ENCODE measurements at regions not wholly inside any gene's neighbourhood (a gene's known extent, or its start where the extent isn't known, plus 50 kb on each side); places are given as distances from the start of the nearest gene placed in this dataset.

DNA sequence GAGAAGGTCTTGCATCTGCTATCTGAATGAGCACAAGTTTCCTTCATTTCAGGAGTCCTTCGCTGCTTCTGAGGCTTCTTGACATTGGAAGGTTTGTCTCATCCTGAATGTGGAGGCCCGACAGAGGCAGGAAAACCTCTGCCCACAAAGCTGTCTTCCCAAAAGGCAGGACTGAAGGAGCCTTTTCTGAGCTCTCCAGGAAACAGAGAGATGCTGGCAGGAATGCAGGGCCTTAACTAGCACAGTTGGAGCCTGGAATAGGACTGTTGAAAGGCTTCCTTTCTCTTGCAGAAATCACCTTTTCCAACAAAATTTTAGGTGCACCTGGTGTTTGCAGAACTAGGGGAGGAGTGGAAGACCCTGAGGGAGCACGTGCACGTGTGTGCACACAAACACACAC lies 637.4 kb upstream of the MKI67 start:
- Histone ChIP-seq H3K9me3 (ENCODE audit: low read length) (no peaks in the 10 kb centered on the region), H4K20me1 (ENCODE audit: insufficient read depth) (no peaks in the 10 kb centered on the region), H3K27ac (ENCODE audit: low read length) (no peak overlapping the region), H3K9ac (ENCODE audit: low read length) (no peak overlapping the region), H3K9me2 (ENCODE audit: insufficient read depth, low read length) (no peaks in the 10 kb centered on the region), H3K4me3 (ENCODE audit: low read length) (no peak overlapping the region), H3K79me2 (replicated peaks; ENCODE audit: insufficient read depth, low read length) (no peaks in the 10 kb centered on the region), H3K27me3 (ENCODE audit: insufficient read depth, low read depth, low read length) (no peaks in the 10 kb centered on the region), H2AFZ (ENCODE audit: low read depth, low read length) (no peak overlapping the region), H3K4me2 (ENCODE audit: low read length) (no peak overlapping the region), H3F3A (ENCODE audit: insufficient read depth, low read length, poor library complexity, severe bottlenecking) (no peaks in the 10 kb centered on the region), H3K36me3 (ENCODE audit: insufficient read depth, low read length) (no peaks in the 10 kb centered on the region)
- TF ChIP-seq EP300 (conservative IDR thresholded peaks at IDR 0.05; ENCODE audit: poor library complexity, severe bottlenecking) (no peak), TAF1 (IDR thresholded peaks at IDR 0.05; ENCODE audit: low read depth) (no peak), RAD21 (conservative IDR thresholded peaks at IDR 0.05) (no peak), SMC3 (conservative IDR thresholded peaks at IDR 0.05; ENCODE audit: poor library complexity) (no peak)
- TF ChIP-seq, protein P1, sequence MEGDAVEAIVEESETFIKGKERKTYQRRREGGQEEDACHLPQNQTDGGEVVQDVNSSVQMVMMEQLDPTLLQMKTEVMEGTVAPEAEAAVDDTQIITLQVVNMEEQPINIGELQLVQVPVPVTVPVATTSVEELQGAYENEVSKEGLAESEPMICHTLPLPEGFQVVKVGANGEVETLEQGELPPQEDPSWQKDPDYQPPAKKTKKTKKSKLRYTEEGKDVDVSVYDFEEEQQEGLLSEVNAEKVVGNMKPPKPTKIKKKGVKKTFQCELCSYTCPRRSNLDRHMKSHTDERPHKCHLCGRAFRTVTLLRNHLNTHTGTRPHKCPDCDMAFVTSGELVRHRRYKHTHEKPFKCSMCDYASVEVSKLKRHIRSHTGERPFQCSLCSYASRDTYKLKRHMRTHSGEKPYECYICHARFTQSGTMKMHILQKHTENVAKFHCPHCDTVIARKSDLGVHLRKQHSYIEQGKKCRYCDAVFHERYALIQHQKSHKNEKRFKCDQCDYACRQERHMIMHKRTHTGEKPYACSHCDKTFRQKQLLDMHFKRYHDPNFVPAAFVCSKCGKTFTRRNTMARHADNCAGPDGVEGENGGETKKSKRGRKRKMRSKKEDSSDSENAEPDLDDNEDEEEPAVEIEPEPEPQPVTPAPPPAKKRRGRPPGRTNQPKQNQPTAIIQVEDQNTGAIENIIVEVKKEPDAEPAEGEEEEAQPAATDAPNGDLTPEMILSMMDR (IDR thresholded peaks at IDR 0.05; ENCODE audit: poor library complexity, severe bottlenecking): no peak
- TF ChIP-seq, protein P2, sequence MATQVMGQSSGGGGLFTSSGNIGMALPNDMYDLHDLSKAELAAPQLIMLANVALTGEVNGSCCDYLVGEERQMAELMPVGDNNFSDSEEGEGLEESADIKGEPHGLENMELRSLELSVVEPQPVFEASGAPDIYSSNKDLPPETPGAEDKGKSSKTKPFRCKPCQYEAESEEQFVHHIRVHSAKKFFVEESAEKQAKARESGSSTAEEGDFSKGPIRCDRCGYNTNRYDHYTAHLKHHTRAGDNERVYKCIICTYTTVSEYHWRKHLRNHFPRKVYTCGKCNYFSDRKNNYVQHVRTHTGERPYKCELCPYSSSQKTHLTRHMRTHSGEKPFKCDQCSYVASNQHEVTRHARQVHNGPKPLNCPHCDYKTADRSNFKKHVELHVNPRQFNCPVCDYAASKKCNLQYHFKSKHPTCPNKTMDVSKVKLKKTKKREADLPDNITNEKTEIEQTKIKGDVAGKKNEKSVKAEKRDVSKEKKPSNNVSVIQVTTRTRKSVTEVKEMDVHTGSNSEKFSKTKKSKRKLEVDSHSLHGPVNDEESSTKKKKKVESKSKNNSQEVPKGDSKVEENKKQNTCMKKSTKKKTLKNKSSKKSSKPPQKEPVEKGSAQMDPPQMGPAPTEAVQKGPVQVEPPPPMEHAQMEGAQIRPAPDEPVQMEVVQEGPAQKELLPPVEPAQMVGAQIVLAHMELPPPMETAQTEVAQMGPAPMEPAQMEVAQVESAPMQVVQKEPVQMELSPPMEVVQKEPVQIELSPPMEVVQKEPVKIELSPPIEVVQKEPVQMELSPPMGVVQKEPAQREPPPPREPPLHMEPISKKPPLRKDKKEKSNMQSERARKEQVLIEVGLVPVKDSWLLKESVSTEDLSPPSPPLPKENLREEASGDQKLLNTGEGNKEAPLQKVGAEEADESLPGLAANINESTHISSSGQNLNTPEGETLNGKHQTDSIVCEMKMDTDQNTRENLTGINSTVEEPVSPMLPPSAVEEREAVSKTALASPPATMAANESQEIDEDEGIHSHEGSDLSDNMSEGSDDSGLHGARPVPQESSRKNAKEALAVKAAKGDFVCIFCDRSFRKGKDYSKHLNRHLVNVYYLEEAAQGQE (IDR thresholded peaks at IDR 0.05; ENCODE audit: borderline replicate concordance): no peak

DNA sequence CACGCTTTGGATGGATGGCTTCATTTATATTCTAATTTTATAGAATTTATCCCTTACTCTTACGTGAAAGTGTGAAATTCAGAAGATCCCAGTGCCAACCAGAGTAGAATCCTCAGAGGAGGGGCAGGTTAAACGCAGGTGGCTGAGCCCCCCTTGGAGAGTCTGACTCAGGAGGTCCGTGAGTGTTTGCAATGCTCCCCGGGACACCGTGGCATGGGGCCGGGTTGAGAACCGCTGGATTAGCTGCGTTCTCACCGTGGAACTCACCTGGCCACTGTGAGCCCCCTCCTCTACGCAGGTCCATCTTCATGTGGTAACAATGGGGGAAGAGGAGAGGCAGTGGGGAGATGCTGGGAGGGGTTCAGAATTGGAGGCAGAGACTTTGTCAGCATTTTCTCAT lies 638.0 kb upstream of the MKI67 start:
- no peak overlapping the region for H2AFZ ChIP-seq (ENCODE audit: low read depth, low read length)
- no peak overlapping the region for H3K4me3 ChIP-seq (ENCODE audit: low read length)
- H3K4me2 ChIP-seq (ENCODE audit: low read length): no peak overlapping the region
- H3K79me2 ChIP-seq (replicated peaks; ENCODE audit: insufficient read depth, low read length): no peaks in the 10 kb centered on the region
- no peaks in the 10 kb centered on the region for H3F3A ChIP-seq (ENCODE audit: insufficient read depth, low read length, poor library complexity, severe bottlenecking)
- no peak overlapping the region for H3K9ac ChIP-seq (ENCODE audit: low read length)
- H3K27me3 ChIP-seq (ENCODE audit: insufficient read depth, low read depth, low read length): no peaks in the 10 kb centered on the region
- no peaks in the 10 kb centered on the region for H3K9me2 ChIP-seq (ENCODE audit: insufficient read depth, low read length)
- no peaks in the 10 kb centered on the region for H3K36me3 ChIP-seq (ENCODE audit: insufficient read depth, low read length)
- no peaks in the 10 kb centered on the region for H4K20me1 ChIP-seq (ENCODE audit: insufficient read depth)
- no peaks in the 10 kb centered on the region for H3K9me3 ChIP-seq (ENCODE audit: low read length)
- TF ChIP-seq MXI1 (conservative IDR thresholded peaks at IDR 0.05; ENCODE audit: poor library complexity, severe bottlenecking) (no peak), EZH2 (IDR thresholded peaks at IDR 0.05; ENCODE audit: borderline replicate concordance, insufficient read depth, low read length, poor library complexity, severe bottlenecking) (no peak), TAF1 (IDR thresholded peaks at IDR 0.05; ENCODE audit: low read depth) (no peak), EP300 (conservative IDR thresholded peaks at IDR 0.05; ENCODE audit: poor library complexity, severe bottlenecking) (no peak)
- TF ChIP-seq, protein P1 (IDR thresholded peaks at IDR 0.05; ENCODE audit: poor library complexity, severe bottlenecking): no peak
- TF ChIP-seq, protein P2 (IDR thresholded peaks at IDR 0.05; ENCODE audit: borderline replicate concordance): no peak
- H3K27ac ChIP-seq (ENCODE audit: low read length): no peak overlapping the region
